ENCODE measurements at regions not wholly inside any gene's neighbourhood (a gene's known extent, or its start where the extent isn't known, plus 50 kb on each side); places are given as distances from the start of the nearest gene placed in this dataset.

- no peak for ATAC-seq
- intact Hi-C loops (cut with micrococcal nuclease), result no loop called here
These were observed 58.3 kb upstream of the NEUROD6 start for GRCh38 chr7:31398815-31399214.

GRCh38 chr7:31407178-31407676 lies 66.7 kb upstream of the NEUROD6 start:
- ATAC-seq (no peak), DNase-seq (no peak)
- CTCF ChIA-PET, result no interaction called here
- intact Hi-C loops (cut with micrococcal nuclease), result no loop called here
- TF ChIP-seq CTCF (IDR thresholded peaks at IDR 0.05), result no peak
- POLR2A ChIA-PET, result no interaction called here
- Mint-ChIP-seq H3K4me1 (ENCODE audit: low read depth) (no peaks in the 10 kb centered on the region), H3K27me3 (no peaks in the 10 kb centered on the region), H3K4me3 (no peak overlapping the region), H3K9me3 (peaks cover 1% of the 10 kb centered on the region), H3K36me3 (ENCODE audit: low read depth) (no peaks in the 10 kb centered on the region), H3K27ac (no peak overlapping the region)

More at GRCh38 chr7:31398815-31399214, 58.3 kb upstream of the NEUROD6 start:
- POLR2A ChIA-PET, result no interaction called here
- Mint-ChIP-seq H3K36me3 (ENCODE audit: low read depth) (no peaks in the 10 kb centered on the region), H3K4me3 (no peak overlapping the region), H3K9me3 (peaks cover 1% of the 10 kb centered on the region), H3K4me1 (ENCODE audit: low read depth) (no peaks in the 10 kb centered on the region), H3K27me3 (no peaks in the 10 kb centered on the region), H3K27ac (no peak overlapping the region)
- no peak for DNase-seq
- TF ChIP-seq CTCF (IDR thresholded peaks at IDR 0.05), result no peak
- CTCF ChIA-PET, result no interaction called here

- H3K36me3 Mint-ChIP-seq (ENCODE audit: low read depth), result no peaks in the 10 kb centered on the region
These were observed 67.7 kb upstream of the NEUROD6 start for GRCh38 chr7:31408140-31408729.

GRCh38 chr7:31410265-31410664 lies 69.7 kb upstream of the NEUROD6 start:
- CTCF ChIA-PET, result interaction anchor here (0.9 kb wide), 1 partner anchor 14 kb away, joined by 3 read pairs; no protein-coding TSS in a partner anchor
- ATAC-seq, result no peak
- TF ChIP-seq CTCF (IDR thresholded peaks at IDR 0.05), result no peak
- POLR2A ChIA-PET, result no interaction called here
- intact Hi-C loops (cut with micrococcal nuclease), result no loop called here
- Mint-ChIP-seq H3K9me3 (no peaks in the 10 kb centered on the region), H3K27me3 (no peaks in the 10 kb centered on the region), H3K27ac (no peak overlapping the region), H3K36me3 (ENCODE audit: low read depth) (no peaks in the 10 kb centered on the region), H3K4me3 (no peak overlapping the region), H3K4me1 (ENCODE audit: low read depth) (no peaks in the 10 kb centered on the region)
- DNase-seq, result no peak

More at GRCh38 chr7:31408140-31408729, 67.7 kb upstream of the NEUROD6 start:
- CTCF ChIA-PET, result no interaction called here
- POLR2A ChIA-PET, result no interaction called here
- ATAC-seq (no peak), DNase-seq (no peak)
- H3K4me1 Mint-ChIP-seq (ENCODE audit: low read depth), result no peaks in the 10 kb centered on the region
- H3K9me3 Mint-ChIP-seq, result peaks cover under 1% of the 10 kb centered on the region
- intact Hi-C loops (cut with micrococcal nuclease), result no loop called here
- H3K27ac Mint-ChIP-seq, result no peak overlapping the region
- H3K4me3 Mint-ChIP-seq, result no peak overlapping the region
- no peaks in the 10 kb centered on the region for H3K27me3 Mint-ChIP-seq
- TF ChIP-seq CTCF (IDR thresholded peaks at IDR 0.05), result no peak

- H3K27me3 Mint-ChIP-seq, result no peaks in the 10 kb centered on the region
- ATAC-seq, result no peak
- no peak for DNase-seq
- intact Hi-C loops (cut with micrococcal nuclease), result no loop called here
- no peak for TF ChIP-seq CTCF (IDR thresholded peaks at IDR 0.05)
- H3K9me3 Mint-ChIP-seq, result no peaks in the 10 kb centered on the region
- ChIA-PET POLR2A (no interaction called here), CTCF (no interaction called here)
- no peaks in the 10 kb centered on the region for H3K36me3 Mint-ChIP-seq (ENCODE audit: low read depth)
- H3K4me3 Mint-ChIP-seq, result no peak overlapping the region
- no peaks in the 10 kb centered on the region for H3K4me1 Mint-ChIP-seq (ENCODE audit: low read depth)
- H3K27ac Mint-ChIP-seq, result no peak overlapping the region
These were observed 70.9 kb upstream of the NEUROD6 start for GRCh38 chr7:31411416-31411815.
